A673 (cell line): ENCODE measurements at regions not wholly inside any gene's neighbourhood (a gene's known extent, or its start where the extent isn't known, plus 50 kb on each side); places are given as distances from the start of the nearest gene placed in this dataset.

ENCODE experiments used
- BruUV-seq: library from RNA; stranded (reverse); fragments of 400-500 nt; replicated peaks from 2 replicates; lab custom pipeline; 2021; lab: Mats Ljungman, UMichigan
- CTCF ChIA-PET: fragments of 300-600 bp; sonication (Branson Sonifier 250); formaldehyde crosslinking; loops from one replicate; lab custom pipeline; 2022; ENCODE audit warnings: antibody characterized with exemption; lab: Charles Lee
- POLR2A ChIA-PET: fragments of 300-600 bp; sonication (Branson Sonifier 250); formaldehyde crosslinking; loops from one replicate; lab custom pipeline; 2022; ENCODE audit warnings: antibody characterized with exemption; ENCODE audit not compliant: low non-redundant PET; lab: Charles Lee
- DNase-seq: peaks from one replicate; pipeline ENCODE4 v3.0.0-alpha.2; 2015; ENCODE audit warnings: low spot score
- H3K27ac ChIP-seq: fragments of 200-600 bp; sonication (generic); 2 replicates; pipeline ENCODE4 v1.5.1; 2016; ENCODE audit warnings: mixed run types, low read depth, mild to moderate bottlenecking, mixed read lengths, antibody characterized with exemption, low read length; ENCODE audit not compliant: poor library complexity, severe bottlenecking
- H3K27me3 ChIP-seq: fragments of 200-600 bp; sonication (generic); replicated peaks from 2 replicates; pipeline ENCODE4 v1.6.1; 2017; ENCODE audit warnings: mixed run types, low read depth, mild to moderate bottlenecking, mixed read lengths, antibody characterized with exemption, low read length; ENCODE audit not compliant: insufficient read depth, poor library complexity
- H3K36me3 ChIP-seq: fragments of 200-600 bp; sonication (generic); 2 replicates; pipeline ENCODE4 v1.6.1; 2016; ENCODE audit warnings: mixed run types, mild to moderate bottlenecking, mixed read lengths, antibody characterized with exemption, low read length; ENCODE audit not compliant: insufficient read depth, poor library complexity, severe bottlenecking
- H3K4me1 ChIP-seq: fragments of 200-600 bp; sonication (generic); 2 replicates; pipeline ENCODE4 v1.6.1; 2017; ENCODE audit warnings: mixed run types, mild to moderate bottlenecking, mixed read lengths, antibody characterized with exemption, low read length; ENCODE audit not compliant: insufficient read depth, poor library complexity, severe bottlenecking
- H3K4me3 ChIP-seq: fragments of 200-600 bp; sonication (generic); 2 replicates; pipeline ENCODE4 v1.5.1; 2016; ENCODE audit warnings: low read depth, mixed run types, mild to moderate bottlenecking, mixed read lengths, low read length; ENCODE audit not compliant: poor library complexity, severe bottlenecking
- H3K9me3 ChIP-seq: fragments of 200-600 bp; sonication (generic); 2 replicates; pipeline ENCODE4 v1.6.1; 2016; ENCODE audit warnings: mixed run types, low read depth, mild to moderate bottlenecking, mixed read lengths, antibody characterized with exemption, low read length; ENCODE audit not compliant: poor library complexity, severe bottlenecking
- EZH2 ChIP-seq: fragments of 200-600 bp; sonication (generic); IDR thresholded peaks from 2 replicates; pipeline ENCODE4 v1.6.1; 2017; ENCODE audit warnings: borderline replicate concordance, low read depth, mild to moderate bottlenecking, mixed read lengths, antibody characterized with exemption, low read length; ENCODE audit not compliant: poor library complexity, severe bottlenecking
- intact Hi-C: fragments of 100-400 bp; cut with micrococcal nuclease; formaldehyde crosslinking; loops from one replicate; pipeline ENCODE4 v1.10.0; 2022; ENCODE audit not compliant: unreplicated experiment
- TF ChIP-seq, protein P1 (sequence below): fragments of 300-800, 200-600 bp; sonication (generic); conservative IDR thresholded peaks from 2 replicates; pipeline ENCODE4 v1.5.1; 2017; ENCODE audit warnings: low read depth, mild to moderate bottlenecking, antibody characterized with exemption, low read length, moderate library complexity, mixed read lengths

DNA sequence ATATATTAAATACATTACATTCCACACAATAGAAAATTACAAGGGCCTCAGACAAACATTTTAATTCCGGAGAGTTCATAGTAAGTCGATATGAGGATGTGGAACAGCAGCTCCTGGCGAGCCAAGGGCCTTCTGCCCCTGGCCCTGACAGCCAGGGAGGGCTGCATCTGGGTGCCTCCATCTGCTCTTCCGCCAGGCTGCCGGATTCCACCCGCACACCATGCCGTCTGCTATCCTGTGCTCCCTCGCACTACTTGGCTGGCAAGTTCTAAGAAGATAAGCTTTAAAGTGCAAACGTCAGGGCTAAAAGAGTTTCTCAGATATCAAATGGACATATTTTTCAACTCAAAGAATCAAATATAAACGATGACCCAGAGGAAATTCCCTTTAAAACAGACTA, 656.3 kb upstream of the NOX3 start:
- H3K27ac ChIP-seq = no peak overlapping the region
- H3K4me3 ChIP-seq = no peak overlapping the region
- H3K4me1 ChIP-seq = no peaks in the 10 kb centered on the region
- no peak for DNase-seq
- TF ChIP-seq EZH2 = no peak
- TF ChIP-seq, protein P1, sequence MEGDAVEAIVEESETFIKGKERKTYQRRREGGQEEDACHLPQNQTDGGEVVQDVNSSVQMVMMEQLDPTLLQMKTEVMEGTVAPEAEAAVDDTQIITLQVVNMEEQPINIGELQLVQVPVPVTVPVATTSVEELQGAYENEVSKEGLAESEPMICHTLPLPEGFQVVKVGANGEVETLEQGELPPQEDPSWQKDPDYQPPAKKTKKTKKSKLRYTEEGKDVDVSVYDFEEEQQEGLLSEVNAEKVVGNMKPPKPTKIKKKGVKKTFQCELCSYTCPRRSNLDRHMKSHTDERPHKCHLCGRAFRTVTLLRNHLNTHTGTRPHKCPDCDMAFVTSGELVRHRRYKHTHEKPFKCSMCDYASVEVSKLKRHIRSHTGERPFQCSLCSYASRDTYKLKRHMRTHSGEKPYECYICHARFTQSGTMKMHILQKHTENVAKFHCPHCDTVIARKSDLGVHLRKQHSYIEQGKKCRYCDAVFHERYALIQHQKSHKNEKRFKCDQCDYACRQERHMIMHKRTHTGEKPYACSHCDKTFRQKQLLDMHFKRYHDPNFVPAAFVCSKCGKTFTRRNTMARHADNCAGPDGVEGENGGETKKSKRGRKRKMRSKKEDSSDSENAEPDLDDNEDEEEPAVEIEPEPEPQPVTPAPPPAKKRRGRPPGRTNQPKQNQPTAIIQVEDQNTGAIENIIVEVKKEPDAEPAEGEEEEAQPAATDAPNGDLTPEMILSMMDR = no peak
- no peaks in the 10 kb centered on the region for H3K9me3 ChIP-seq
- no peaks in the 10 kb centered on the region for H3K27me3 ChIP-seq
- intact Hi-C loops = no loop called here
- no peaks in the 10 kb centered on the region for H3K36me3 ChIP-seq
- CTCF ChIA-PET = no interaction called here
- POLR2A ChIA-PET = no interaction called here
- no TSS peak for BruUV-seq

DNA sequence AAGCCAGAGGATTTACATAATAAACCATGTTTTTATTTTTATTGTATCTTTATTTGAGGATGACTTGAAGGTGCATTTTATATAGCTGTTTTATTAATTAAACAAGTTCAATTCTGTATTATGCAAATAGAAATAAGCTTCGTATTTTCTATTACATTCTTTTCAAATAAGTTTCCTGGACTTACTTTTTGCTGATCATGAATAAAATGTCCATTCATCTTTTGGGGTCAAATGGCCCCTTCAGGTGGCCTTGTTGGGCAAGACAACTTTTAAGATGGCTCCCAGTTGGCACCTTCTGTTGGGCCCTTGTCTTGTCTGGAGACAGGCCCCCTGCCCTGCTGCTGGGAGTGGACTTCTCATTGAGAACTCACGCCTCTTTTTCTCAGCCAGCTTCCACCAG, 654.6 kb upstream of the NOX3 start:
- no peaks in the 10 kb centered on the region for H3K36me3 ChIP-seq
- H3K27ac ChIP-seq = no peak overlapping the region
- CTCF ChIA-PET = no interaction called here
- POLR2A ChIA-PET = interaction anchor here (0.6 kb wide), 1 partner anchor 642 kb away, joined by 3 read pairs; no protein-coding TSS in a partner anchor
- H3K4me1 ChIP-seq = no peaks in the 10 kb centered on the region
- no peaks in the 10 kb centered on the region for H3K9me3 ChIP-seq
- intact Hi-C loops = no loop called here
- BruUV-seq = no TSS peak
- H3K4me3 ChIP-seq = no peak overlapping the region
- no peak for DNase-seq
- H3K27me3 ChIP-seq = no peaks in the 10 kb centered on the region
- TF ChIP-seq, protein P1 = no peak
- no peak for TF ChIP-seq EZH2

DNA sequence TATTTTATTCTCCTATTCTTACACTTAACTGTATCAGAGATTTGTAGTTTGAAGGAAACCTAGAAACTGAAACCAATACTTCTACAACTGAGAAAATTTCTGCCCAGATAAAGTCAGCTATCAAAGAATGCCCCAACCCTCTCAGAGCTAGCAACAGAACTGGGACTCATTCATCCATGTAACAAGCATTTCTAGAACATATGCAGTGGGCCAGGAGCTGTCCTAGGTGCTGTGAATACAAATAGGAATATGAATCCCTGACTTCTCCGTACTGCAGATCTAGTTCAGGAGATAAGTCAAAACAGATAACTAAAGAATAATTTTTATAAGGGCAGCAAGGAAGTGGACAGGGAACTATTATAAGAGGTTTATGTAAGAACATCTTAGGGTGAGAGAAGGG, 654.1 kb upstream of the NOX3 start:
- intact Hi-C loops = no loop called here
- CTCF ChIA-PET = no interaction called here

More for the DNA sequence above, 654.1 kb upstream of the NOX3 start:
- POLR2A ChIA-PET = no interaction called here
- Histone ChIP-seq H3K9me3 (no peaks in the 10 kb centered on the region), H3K27me3 (no peaks in the 10 kb centered on the region), H3K27ac (no peak overlapping the region), H3K4me1 (no peaks in the 10 kb centered on the region), H3K4me3 (no peak overlapping the region), H3K36me3 (no peaks in the 10 kb centered on the region)
- BruUV-seq = no TSS peak
- peak; percentile 15 for DNase-seq
- TF ChIP-seq, protein P1 = no peak
- no peak for TF ChIP-seq EZH2
